Fibroblast of lung (primary cell): ENCODE measurements at regions not wholly inside any gene's neighbourhood (a gene's known extent, or its start where the extent isn't known, plus 50 kb on each side); places are given as distances from the start of the nearest gene placed in this dataset.

ENCODE experiments used
- DNase-seq, 2 donors: peaks; one replicate each; pipeline versions ENCODE4 v3.0.0 to v3.0.0-alpha.2; 2010; ENCODE audit warnings: low read depth in 2 of 2
- H2AFZ ChIP-seq: 2 replicates; pipeline ENCODE4 v1.5.1; 2012; ENCODE audit warnings: low read length, control low read depth, inconsistent platforms
- H3K27ac ChIP-seq: 2 replicates; pipeline ENCODE4 v1.5.1; 2011; ENCODE audit warnings: low read length, control low read depth; ENCODE audit not compliant: insufficient read depth
- H3K27me3 ChIP-seq: 2 replicates; pipeline ENCODE4 v1.5.1; 2011; ENCODE audit warnings: mild to moderate bottlenecking, low read length; ENCODE audit not compliant: control insufficient read depth, insufficient read depth
- H3K36me3 ChIP-seq: 2 replicates; pipeline ENCODE4 v1.5.1; 2011; ENCODE audit warnings: low read length; ENCODE audit not compliant: control insufficient read depth, insufficient read depth
- H3K4me1 ChIP-seq: 2 replicates; pipeline ENCODE4 v1.5.1; 2011; ENCODE audit warnings: low read length; ENCODE audit not compliant: control insufficient read depth, insufficient read depth; ENCODE audit errors: extremely low read depth
- H3K4me2 ChIP-seq: 2 replicates; pipeline ENCODE4 v1.5.1; 2011; ENCODE audit warnings: low read length, control low read depth; ENCODE audit not compliant: insufficient read depth; ENCODE audit errors: extremely low read depth
- H3K4me3 ChIP-seq, 4 experiments: fragments of 200-600 bp in 1 of 4; sonication (generic) in 1 of 4; replicated peaks in 1 of 4; 2 replicates each; pipeline ENCODE4 v1.5.1; 2011 to 2016; ENCODE audit warnings: low read length in 4 of 4, low read depth in 3 of 4, mild to moderate bottlenecking in 3 of 4, control low read depth in 2 of 4, inconsistent platforms in 1 of 4, mixed read lengths in 1 of 4; ENCODE audit not compliant: insufficient read depth in 1 of 4; ENCODE audit errors: control extremely low read depth in 1 of 4
- H3K79me2 ChIP-seq: 2 replicates; pipeline ENCODE4 v1.5.1; 2012; ENCODE audit warnings: mild to moderate bottlenecking, low read length, inconsistent platforms; ENCODE audit not compliant: control insufficient read depth, insufficient read depth
- H3K9ac ChIP-seq: 2 replicates; pipeline ENCODE4 v1.5.1; 2011; ENCODE audit warnings: mild to moderate bottlenecking, low read length, control low read depth; ENCODE audit not compliant: insufficient read depth
- H3K9me3 ChIP-seq: 2 replicates; pipeline ENCODE4 v1.5.1; 2012; ENCODE audit warnings: low read depth, low read length; ENCODE audit not compliant: control insufficient read depth, insufficient read depth
- H4K20me1 ChIP-seq: 2 replicates; pipeline ENCODE4 v1.5.1; 2011; ENCODE audit warnings: low read length; ENCODE audit not compliant: control insufficient read depth, insufficient read depth; ENCODE audit errors: extremely low read depth
- CTCF ChIP-seq, 2 donors: IDR thresholded peaks in 1 of 2; conservative IDR thresholded peaks in 1 of 2; 1 replicate in 1 of 2; 2 replicates in 1 of 2; pipeline ENCODE4 v1.5.1; 2011 to 2012; ENCODE audit warnings: low read length in 2 of 2, control low read depth in 1 of 2, inconsistent platforms in 1 of 2, low read depth in 1 of 2, mild to moderate bottlenecking in 1 of 2
- EZH2 ChIP-seq: IDR thresholded peaks from 2 replicates; pipeline ENCODE4 v1.5.1; 2012; ENCODE audit warnings: low read length, control low read depth, mild to moderate bottlenecking; ENCODE audit errors: missing control alignments

DNA sequence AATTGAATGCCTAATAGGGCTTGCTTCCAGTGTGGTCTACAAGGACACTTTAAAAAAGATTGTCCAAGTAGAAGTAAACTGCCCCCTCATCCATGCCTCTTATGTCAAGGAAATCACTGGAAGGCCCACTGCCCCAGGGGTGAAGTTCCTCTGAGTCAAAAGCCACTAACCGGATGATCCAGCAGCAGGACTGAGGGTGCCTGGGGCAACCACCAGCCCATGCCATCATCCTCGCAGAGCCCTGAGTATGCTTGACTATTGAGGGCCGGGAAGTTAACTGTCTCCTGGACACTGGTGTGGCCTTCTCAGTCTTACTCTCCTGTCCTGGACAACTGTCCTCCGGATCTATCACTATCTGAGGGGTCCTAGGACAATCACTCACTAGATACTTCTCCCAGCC is 411.5 kb downstream of the TENT5A start:
- Histone ChIP-seq H3K36me3 (no peaks in the 10 kb centered on the region), H3K79me2 (no peaks in the 10 kb centered on the region), H3K27me3 (no peaks in the 10 kb centered on the region), H3K4me2 (no peak overlapping the region), H3K4me3 (no peak overlapping the region), H4K20me1 (no peaks in the 10 kb centered on the region), H3K9me3 (no peaks in the 10 kb centered on the region), H3K27ac (no peak overlapping the region), H2AFZ (no peak overlapping the region), H3K9ac (no peak overlapping the region), H3K4me1 (no peaks in the 10 kb centered on the region)
- DNase-seq, result no peak
- TF ChIP-seq CTCF (conservative IDR thresholded peaks at IDR 0.05 in 1 of 2, IDR thresholded peaks at IDR 0.05 in 1 of 2; ENCODE audit: low read depth in 1 of 2, low read length in 2 of 2), result no peak
- TF ChIP-seq EZH2, result no peak

GRCh38 chr6:81331526-81331925 is 421.0 kb downstream of the TENT5A start:
- H3K9ac ChIP-seq, result no peak overlapping the region
- H2AFZ ChIP-seq, result no peak overlapping the region

GRCh38 chr6:81328700-81329099 is 423.8 kb downstream of the TENT5A start:
- Histone ChIP-seq H3K27me3 (no peaks in the 10 kb centered on the region), H3K36me3 (no peaks in the 10 kb centered on the region), H3K4me3 (no peak overlapping the region), H2AFZ (no peak overlapping the region), H3K9me3 (no peaks in the 10 kb centered on the region), H3K4me1 (no peaks in the 10 kb centered on the region), H3K4me2 (no peak overlapping the region), H4K20me1 (no peaks in the 10 kb centered on the region), H3K27ac (no peak overlapping the region), H3K79me2 (no peaks in the 10 kb centered on the region), H3K9ac (no peak overlapping the region)
- no peak for DNase-seq
- TF ChIP-seq CTCF (conservative IDR thresholded peaks at IDR 0.05 in 1 of 2, IDR thresholded peaks at IDR 0.05 in 1 of 2; ENCODE audit: low read depth in 1 of 2, low read length in 2 of 2), result no peak
- TF ChIP-seq EZH2, result no peak

More at GRCh38 chr6:81331526-81331925, 421.0 kb downstream of the TENT5A start:
- TF ChIP-seq EZH2, result no peak
- no peak for TF ChIP-seq CTCF (conservative IDR thresholded peaks at IDR 0.05 in 1 of 2, IDR thresholded peaks at IDR 0.05 in 1 of 2; ENCODE audit: low read depth in 1 of 2, low read length in 2 of 2)
- H3K36me3 ChIP-seq, result no peaks in the 10 kb centered on the region
- no peaks in the 10 kb centered on the region for H4K20me1 ChIP-seq
- peak in 1 of 2 donors; percentile 77 for DNase-seq
- no peaks in the 10 kb centered on the region for H3K9me3 ChIP-seq
- no peak overlapping the region for H3K27ac ChIP-seq
- no peak overlapping the region for H3K4me2 ChIP-seq
- no peaks in the 10 kb centered on the region for H3K27me3 ChIP-seq
- no peaks in the 10 kb centered on the region for H3K4me1 ChIP-seq
- no peaks in the 10 kb centered on the region for H3K79me2 ChIP-seq
- no peak overlapping the region for H3K4me3 ChIP-seq
